ENCODE measurements at regions not wholly inside any gene's neighbourhood (a gene's known extent, or its start where the extent isn't known, plus 50 kb on each side); places are given as distances from the start of the nearest gene placed in this dataset.

- TF ChIP-seq CTCF (conservative IDR thresholded peaks at IDR 0.05; ENCODE audit: low read length) (no peak), EZH2phosphoT487 (IDR thresholded peaks at IDR 0.05; ENCODE audit: borderline replicate concordance) (no peak)
These were observed 269.8 kb upstream of the POU1F1 start for GRCh38 chr3:87546216-87546615.
